ENCODE measurements at regions not wholly inside any gene's neighbourhood (a gene's known extent, or its start where the extent isn't known, plus 50 kb on each side); places are given as distances from the start of the nearest gene placed in this dataset.

DNA sequence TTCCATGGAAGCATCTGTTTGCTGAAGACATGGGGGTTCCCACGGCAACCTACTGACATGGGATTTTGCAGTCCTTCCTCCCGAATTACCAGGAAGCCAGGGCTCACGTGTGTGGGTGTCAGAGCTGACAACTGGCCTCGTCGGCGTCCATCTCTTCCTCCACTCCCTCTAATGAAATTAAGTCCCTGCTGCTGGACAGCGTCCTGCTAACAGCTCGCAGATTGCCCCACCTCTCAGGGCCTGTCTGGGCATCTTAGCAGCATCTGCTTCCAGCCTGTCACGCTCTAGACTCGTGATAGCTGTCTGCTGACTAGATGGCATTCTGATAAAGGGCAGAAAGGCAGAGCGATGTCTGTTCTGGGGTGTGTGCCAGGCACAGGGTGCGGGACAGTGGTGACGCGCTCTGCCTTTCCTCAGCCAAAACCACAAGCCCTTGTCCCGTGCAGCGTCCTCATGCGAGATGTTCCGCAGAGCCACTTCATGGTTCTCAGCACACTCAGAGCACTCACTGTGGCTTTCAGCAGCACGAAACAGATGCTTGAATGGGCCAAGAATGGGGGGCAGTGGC, 161.1 kb downstream of the ARL4C start:
- no peak overlapping the region for H2BK5ac ChIP-seq (ENCODE audit: insufficient read length, low read length)
- H3T11ph ChIP-seq (ENCODE audit: low read length), result no peak overlapping the region
- H3K79me1 ChIP-seq (ENCODE audit: insufficient read depth, low read depth, low read length, poor library complexity, severe bottlenecking), result no peaks in the 10 kb centered on the region
- H3K4me2 ChIP-seq (ENCODE audit: insufficient read depth, insufficient read length, low read length), result no peak overlapping the region
- no peak overlapping the region for H2BK12ac ChIP-seq (ENCODE audit: insufficient read length, low read depth, low read length)
- no peak overlapping the region for H2BK20ac ChIP-seq (ENCODE audit: low read depth, low read length, poor library complexity, severe bottlenecking)
- H4K20me1 ChIP-seq (ENCODE audit: control insufficient read depth, insufficient read depth, insufficient read length), result peaks cover 3% of the 10 kb centered on the region
- H3K18ac ChIP-seq (ENCODE audit: insufficient read length, low read depth, low read length), result no peak overlapping the region
- H2AFZ ChIP-seq (ENCODE audit: low read length), result no peak overlapping the region
- Mint-ChIP-seq H3K36me3 (ENCODE audit: insufficient read depth in 1 of 3, low read depth in 3 of 3) (no peaks in the 10 kb centered on the region), H3K4me3 (no peak overlapping the region), H3K27ac (no peak overlapping the region; a peak in 1 of 7 replicates), H3K27me3 (ENCODE audit: low read depth) (peaks cover 13% of the 10 kb centered on the region), H3K9me3 (0 out of 5 replicates have a peak, but pooled peaks cover 0 to 2% of the 10 kb centered on the region in 2 experiments), H3K4me1 (peaks cover 20 to 29% of the 10 kb centered on the region in 2 experiments)
- H3K4ac ChIP-seq (ENCODE audit: low read depth, low read length), result no peak overlapping the region
- H3K23ac ChIP-seq (ENCODE audit: insufficient read length, low read depth, low read length), result no peak overlapping the region
- TF ChIP-seq, protein P1, sequence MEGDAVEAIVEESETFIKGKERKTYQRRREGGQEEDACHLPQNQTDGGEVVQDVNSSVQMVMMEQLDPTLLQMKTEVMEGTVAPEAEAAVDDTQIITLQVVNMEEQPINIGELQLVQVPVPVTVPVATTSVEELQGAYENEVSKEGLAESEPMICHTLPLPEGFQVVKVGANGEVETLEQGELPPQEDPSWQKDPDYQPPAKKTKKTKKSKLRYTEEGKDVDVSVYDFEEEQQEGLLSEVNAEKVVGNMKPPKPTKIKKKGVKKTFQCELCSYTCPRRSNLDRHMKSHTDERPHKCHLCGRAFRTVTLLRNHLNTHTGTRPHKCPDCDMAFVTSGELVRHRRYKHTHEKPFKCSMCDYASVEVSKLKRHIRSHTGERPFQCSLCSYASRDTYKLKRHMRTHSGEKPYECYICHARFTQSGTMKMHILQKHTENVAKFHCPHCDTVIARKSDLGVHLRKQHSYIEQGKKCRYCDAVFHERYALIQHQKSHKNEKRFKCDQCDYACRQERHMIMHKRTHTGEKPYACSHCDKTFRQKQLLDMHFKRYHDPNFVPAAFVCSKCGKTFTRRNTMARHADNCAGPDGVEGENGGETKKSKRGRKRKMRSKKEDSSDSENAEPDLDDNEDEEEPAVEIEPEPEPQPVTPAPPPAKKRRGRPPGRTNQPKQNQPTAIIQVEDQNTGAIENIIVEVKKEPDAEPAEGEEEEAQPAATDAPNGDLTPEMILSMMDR (conservative IDR thresholded peaks at IDR 0.05), result no peak
- no peak overlapping the region for H3K56ac ChIP-seq (ENCODE audit: insufficient read length, low read depth, low read length)
- no CpG with 5 or more reads among the region's 19 CpGs for WGBS (ENCODE audit: extremely low coverage, insufficient read length, low lambda C conversion rate)
- H2BK120ac ChIP-seq (ENCODE audit: low read depth, low read length, poor library complexity, severe bottlenecking), result no peak overlapping the region
- H4K5ac ChIP-seq (ENCODE audit: insufficient read length, low read depth, low read length), result no peak overlapping the region
- no peaks in the 10 kb centered on the region for H3K23me2 ChIP-seq (ENCODE audit: insufficient read length, low read depth, low read length, poor library complexity, severe bottlenecking)
- H3K4me1 ChIP-seq (ENCODE audit: insufficient read depth, low read length), result no peaks in the 10 kb centered on the region
- H3K14ac ChIP-seq (ENCODE audit: insufficient read depth, low read length), result no peak overlapping the region
- no peak overlapping the region for H3K9ac ChIP-seq (ENCODE audit: extremely low read depth, insufficient read length, low read length)
- no peaks in the 10 kb centered on the region for H3K79me2 ChIP-seq (ENCODE audit: insufficient read depth, low read length)
- H2BK15ac ChIP-seq (ENCODE audit: low read depth, low read length), result no peak overlapping the region
- no peak for DNase-seq
- no peaks in the 10 kb centered on the region for H3K27me3 ChIP-seq (ENCODE audit: insufficient read depth, low read length)
- no peak overlapping the region for H4K8ac ChIP-seq (replicated peaks; ENCODE audit: insufficient read length, low read depth, low read length)
- no peak overlapping the region for H4K91ac ChIP-seq (ENCODE audit: insufficient read length, low read depth, low read length)
- no peak overlapping the region for H2AK5ac ChIP-seq (ENCODE audit: insufficient read length, low read length)
- H3K9me3 ChIP-seq (ENCODE audit: control insufficient read depth, low read depth, low read length), result no peaks in the 10 kb centered on the region
- no peak overlapping the region for H3K27ac ChIP-seq (ENCODE audit: insufficient read length, low read depth, low read length)

All from H9 (cell line).